ENCODE measurements at regions not wholly inside any gene's neighbourhood (a gene's known extent, or its start where the extent isn't known, plus 50 kb on each side); places are given as distances from the start of the nearest gene placed in this dataset.

GRCh38 chr10:31149835-31150512, 118.3 kb upstream of the ZNF438 start:
- H3K9me2 ChIP-seq (replicated peaks; ENCODE audit: insufficient read depth, low read length) = no peaks in the 10 kb centered on the region
- no peaks in the 10 kb centered on the region for H3F3A ChIP-seq (ENCODE audit: insufficient read depth)
- no peak overlapping the region for H3K4me3 ChIP-seq (ENCODE audit: insufficient read depth, low read length, poor library complexity, severe bottlenecking)
- no peak overlapping the region for H3K27ac ChIP-seq (ENCODE audit: low read depth, low read length)
- no peak overlapping the region for H3K9ac ChIP-seq (ENCODE audit: low read length)
- no peak overlapping the region for H2AFZ ChIP-seq (ENCODE audit: low read depth, low read length, severe bottlenecking)
- no peaks in the 10 kb centered on the region for H3K36me3 ChIP-seq (ENCODE audit: low read length)
- no peak overlapping the region for H3K4me2 ChIP-seq (ENCODE audit: low read depth, low read length, poor library complexity, severe bottlenecking)
- H4K20me1 ChIP-seq (ENCODE audit: low read depth, low read length) = no peaks in the 10 kb centered on the region
- no peaks in the 10 kb centered on the region for H3K79me2 ChIP-seq (ENCODE audit: insufficient read depth, low read length)
- H3K27me3 ChIP-seq (ENCODE audit: low read length) = no peaks in the 10 kb centered on the region
- TF ChIP-seq EZH2phosphoT487 (conservative IDR thresholded peaks at IDR 0.05; ENCODE audit: low read length) = no peak
- no peak for TF ChIP-seq CTCF (IDR thresholded peaks at IDR 0.05; ENCODE audit: insufficient read depth, low read length, poor library complexity, severe bottlenecking)
- no peaks in the 10 kb centered on the region for H3K9me3 ChIP-seq (ENCODE audit: insufficient read depth, low read length)

- Histone ChIP-seq H3K9me2 (replicated peaks; ENCODE audit: insufficient read depth, low read length) (no peaks in the 10 kb centered on the region), H3K9me3 (ENCODE audit: insufficient read depth, low read length) (no peaks in the 10 kb centered on the region), H3K9ac (ENCODE audit: low read length) (no peak overlapping the region), H3K79me2 (ENCODE audit: insufficient read depth, low read length) (no peaks in the 10 kb centered on the region), H3K4me3 (ENCODE audit: insufficient read depth, low read length, poor library complexity, severe bottlenecking) (no peak overlapping the region), H3K4me2 (ENCODE audit: low read depth, low read length, poor library complexity, severe bottlenecking) (no peak overlapping the region), H3F3A (ENCODE audit: insufficient read depth) (no peaks in the 10 kb centered on the region), H2AFZ (ENCODE audit: low read depth, low read length, severe bottlenecking) (no peak overlapping the region), H3K27me3 (ENCODE audit: low read length) (no peaks in the 10 kb centered on the region), H3K27ac (ENCODE audit: low read depth, low read length) (no peak overlapping the region), H3K36me3 (ENCODE audit: low read length) (no peaks in the 10 kb centered on the region), H4K20me1 (ENCODE audit: low read depth, low read length) (no peaks in the 10 kb centered on the region)
- TF ChIP-seq CTCF (IDR thresholded peaks at IDR 0.05; ENCODE audit: insufficient read depth, low read length, poor library complexity, severe bottlenecking) (no peak), EZH2phosphoT487 (conservative IDR thresholded peaks at IDR 0.05; ENCODE audit: low read length) (no peak)
These were observed 119.6 kb upstream of the ZNF438 start for GRCh38 chr10:31151301-31151700.

GRCh38 chr10:31152421-31153135, 120.9 kb upstream of the ZNF438 start:
- no peaks in the 10 kb centered on the region for H3K79me2 ChIP-seq (ENCODE audit: insufficient read depth, low read length)
- H3K4me2 ChIP-seq (ENCODE audit: low read depth, low read length, poor library complexity, severe bottlenecking) = no peak overlapping the region
- H3K36me3 ChIP-seq (ENCODE audit: low read length) = no peaks in the 10 kb centered on the region
- H3K27me3 ChIP-seq (ENCODE audit: low read length) = no peaks in the 10 kb centered on the region
- no peak overlapping the region for H3K9ac ChIP-seq (ENCODE audit: low read length)
- TF ChIP-seq CTCF (IDR thresholded peaks at IDR 0.05; ENCODE audit: insufficient read depth, low read length, poor library complexity, severe bottlenecking) = no peak
- TF ChIP-seq EZH2phosphoT487 (conservative IDR thresholded peaks at IDR 0.05; ENCODE audit: low read length) = no peak
- H4K20me1 ChIP-seq (ENCODE audit: low read depth, low read length) = no peaks in the 10 kb centered on the region
- H3K9me3 ChIP-seq (ENCODE audit: insufficient read depth, low read length) = no peaks in the 10 kb centered on the region
- no peak overlapping the region for H3K27ac ChIP-seq (ENCODE audit: low read depth, low read length)
- H3F3A ChIP-seq (ENCODE audit: insufficient read depth) = no peaks in the 10 kb centered on the region
- H3K9me2 ChIP-seq (replicated peaks; ENCODE audit: insufficient read depth, low read length) = no peaks in the 10 kb centered on the region
- H3K4me3 ChIP-seq (ENCODE audit: insufficient read depth, low read length, poor library complexity, severe bottlenecking) = no peak overlapping the region
- H2AFZ ChIP-seq (ENCODE audit: low read depth, low read length, severe bottlenecking) = no peak overlapping the region

Data from SU-DHL-6 (cell line).